ENCODE measurements at regions not wholly inside any gene's neighbourhood (a gene's known extent, or its start where the extent isn't known, plus 50 kb on each side); places are given as distances from the start of the nearest gene placed in this dataset.

GRCh38 chr13:112000888-112001287 lies 66.1 kb upstream of the SOX1 start:
- no peak for TF ChIP-seq EP300 (IDR thresholded peaks at IDR 0.05)
- TF ChIP-seq CTCF (IDR thresholded peaks at IDR 0.05) = no peak

Measured in gastroesophageal sphincter (tissue), 3 donors.